HEK293T (cell line): ENCODE measurements at regions not wholly inside any gene's neighbourhood (a gene's known extent, or its start where the extent isn't known, plus 50 kb on each side); places are given as distances from the start of the nearest gene placed in this dataset.

Experiments used
- CTCF ChIA-PET: fragments of 350-600 bp; formaldehyde crosslinking; extraction: SDS; loops from one replicate; lab custom pipeline; 2021; ENCODE audit warnings: antibody characterized with exemption, inconsistent platforms; lab: Yijun Ruan, JAX
- POLR2A ChIA-PET: fragments of 350-600 bp; formaldehyde crosslinking; extraction: SDS; loops from one replicate; lab custom pipeline; 2020; ENCODE audit warnings: antibody characterized with exemption, inconsistent platforms; lab: Yijun Ruan, JAX
- DNase-seq: peaks from one replicate; pipeline ENCODE4 v3.0.0; 2012; ENCODE audit warnings: mixed read lengths; ENCODE audit errors: extremely low spot score
- ARNT ChIP-seq: fragments of 450-650 bp; IDR thresholded peaks from 2 replicates; pipeline ENCODE4 v1.6.1; 2017; ENCODE audit warnings: mild to moderate bottlenecking
- BHLHE40 ChIP-seq: fragments of 450-650 bp; IDR thresholded peaks from 2 replicates; pipeline ENCODE4 v1.6.1; 2016; ENCODE audit warnings: mild to moderate bottlenecking, moderate library complexity, borderline replicate concordance
- CTBP1 ChIP-seq: fragments of 450-650 bp; IDR thresholded peaks from 2 replicates; pipeline ENCODE4 v1.6.1; 2016; ENCODE audit warnings: borderline replicate concordance
- ELF4 ChIP-seq: fragments of 450-650 bp; IDR thresholded peaks from 2 replicates; pipeline ENCODE4 v1.6.1; 2017; ENCODE audit warnings: antibody characterized with exemption
- FOXA1 ChIP-seq: fragments of 450-650 bp; IDR thresholded peaks from 2 replicates; pipeline ENCODE4 v1.6.1; 2016; ENCODE audit warnings: mild to moderate bottlenecking
- FOXK2 ChIP-seq: fragments of 450-650 bp; IDR thresholded peaks from 2 replicates; pipeline ENCODE4 v1.6.1; 2016; ENCODE audit warnings: mild to moderate bottlenecking
- FOXM1 ChIP-seq: fragments of 450-650 bp; IDR thresholded peaks from 2 replicates; pipeline ENCODE4 v1.6.1; 2017; ENCODE audit warnings: mild to moderate bottlenecking, borderline replicate concordance
- HDGF ChIP-seq: fragments of 450-650 bp; IDR thresholded peaks from 2 replicates; pipeline ENCODE4 v1.6.1; 2017; ENCODE audit warnings: antibody characterized with exemption, borderline replicate concordance
- L3MBTL2 ChIP-seq: fragments of 450-650 bp; conservative IDR thresholded peaks from 2 replicates; pipeline ENCODE4 v1.6.1; 2016; ENCODE audit warnings: mild to moderate bottlenecking
- LEF1 ChIP-seq: fragments of 450-650 bp; IDR thresholded peaks from 2 replicates; pipeline ENCODE4 v1.6.1; 2017; ENCODE audit warnings: mild to moderate bottlenecking, borderline replicate concordance
- NFRKB ChIP-seq: fragments of 450-650 bp; IDR thresholded peaks from 2 replicates; pipeline ENCODE4 v1.6.1; 2016; ENCODE audit warnings: mild to moderate bottlenecking, moderate library complexity
- SP1 ChIP-seq: fragments of 450-650 bp; IDR thresholded peaks from 2 replicates; pipeline ENCODE4 v1.6.1; 2017
- SUZ12 ChIP-seq: fragments of 450-650 bp; IDR thresholded peaks from 2 replicates; pipeline ENCODE4 v1.6.1; 2016; ENCODE audit warnings: mild to moderate bottlenecking
- TARDBP ChIP-seq: fragments of 450-650 bp; IDR thresholded peaks from 2 replicates; pipeline ENCODE4 v1.6.1; 2016
- ZNF384 ChIP-seq: fragments of 450-650 bp; IDR thresholded peaks from 2 replicates; pipeline ENCODE4 v1.6.1; 2016
- TF ChIP-seq, protein P1 (sequence below): fragments of 450-650 bp; IDR thresholded peaks from 2 replicates; pipeline ENCODE4 v1.6.1; 2016

DNA sequence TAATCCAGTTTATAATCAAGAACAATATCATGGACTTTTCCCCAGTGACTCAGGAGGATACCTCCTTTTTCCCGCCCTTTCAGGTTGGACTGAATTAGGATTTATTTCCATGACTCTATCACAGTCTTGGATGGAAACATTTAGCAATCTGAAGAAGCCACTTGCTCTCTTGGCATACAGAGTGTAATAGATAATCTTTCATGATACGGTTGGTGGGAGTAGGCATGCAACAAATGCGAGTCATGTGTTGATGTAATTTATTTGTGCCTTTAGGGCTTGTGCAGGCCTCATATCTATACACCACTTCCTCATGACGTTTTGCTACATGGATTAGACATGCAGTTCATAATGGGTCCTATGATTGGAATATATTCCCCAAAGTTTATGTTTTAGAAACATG lies 54.2 kb upstream of the MCTP2 start:
- ChIA-PET POLR2A (no interaction called here), CTCF (no interaction called here)
- TF ChIP-seq FOXA1 = no peak
- no peak for TF ChIP-seq ELF4
- no peak for TF ChIP-seq HDGF
- TF ChIP-seq NFRKB = no peak
- TF ChIP-seq FOXM1 = no peak
- no peak for TF ChIP-seq BHLHE40
- TF ChIP-seq FOXK2 = no peak
- no peak for TF ChIP-seq LEF1
- TF ChIP-seq ARNT = no peak
- TF ChIP-seq, protein P1, sequence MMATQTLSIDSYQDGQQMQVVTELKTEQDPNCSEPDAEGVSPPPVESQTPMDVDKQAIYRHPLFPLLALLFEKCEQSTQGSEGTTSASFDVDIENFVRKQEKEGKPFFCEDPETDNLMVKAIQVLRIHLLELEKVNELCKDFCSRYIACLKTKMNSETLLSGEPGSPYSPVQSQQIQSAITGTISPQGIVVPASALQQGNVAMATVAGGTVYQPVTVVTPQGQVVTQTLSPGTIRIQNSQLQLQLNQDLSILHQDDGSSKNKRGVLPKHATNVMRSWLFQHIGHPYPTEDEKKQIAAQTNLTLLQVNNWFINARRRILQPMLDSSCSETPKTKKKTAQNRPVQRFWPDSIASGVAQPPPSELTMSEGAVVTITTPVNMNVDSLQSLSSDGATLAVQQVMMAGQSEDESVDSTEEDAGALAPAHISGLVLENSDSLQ = no peak
- TF ChIP-seq SUZ12 = no peak
- TF ChIP-seq TARDBP = no peak
- DNase-seq = no peak

DNA sequence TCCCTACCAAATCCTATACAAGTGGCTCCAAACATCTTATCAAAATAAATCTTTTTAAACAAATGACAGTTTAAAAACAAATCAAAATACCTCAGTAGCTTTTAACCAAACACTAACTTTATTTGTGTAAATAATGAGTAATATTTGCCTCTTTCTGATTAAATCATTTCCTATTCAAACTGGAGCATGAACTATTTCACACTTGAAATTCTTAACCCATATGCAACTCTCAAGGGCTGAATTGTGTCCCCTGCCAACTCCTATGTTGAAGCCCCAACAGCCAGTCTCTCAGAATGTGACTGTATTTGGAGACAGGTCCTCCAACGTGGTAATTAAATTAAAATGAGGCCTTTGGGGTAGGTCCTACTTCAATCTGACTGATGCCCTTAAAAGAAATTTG lies 55.9 kb upstream of the MCTP2 start:
- no peak for DNase-seq
- no peak for TF ChIP-seq FOXK2
- no peak for TF ChIP-seq ELF4
- no peak for TF ChIP-seq NFRKB
- TF ChIP-seq L3MBTL2 = no peak
- no peak for TF ChIP-seq HDGF
- TF ChIP-seq TARDBP = no peak
- no peak for TF ChIP-seq SUZ12
- POLR2A ChIA-PET = no interaction called here
- CTCF ChIA-PET = no interaction called here

DNA sequence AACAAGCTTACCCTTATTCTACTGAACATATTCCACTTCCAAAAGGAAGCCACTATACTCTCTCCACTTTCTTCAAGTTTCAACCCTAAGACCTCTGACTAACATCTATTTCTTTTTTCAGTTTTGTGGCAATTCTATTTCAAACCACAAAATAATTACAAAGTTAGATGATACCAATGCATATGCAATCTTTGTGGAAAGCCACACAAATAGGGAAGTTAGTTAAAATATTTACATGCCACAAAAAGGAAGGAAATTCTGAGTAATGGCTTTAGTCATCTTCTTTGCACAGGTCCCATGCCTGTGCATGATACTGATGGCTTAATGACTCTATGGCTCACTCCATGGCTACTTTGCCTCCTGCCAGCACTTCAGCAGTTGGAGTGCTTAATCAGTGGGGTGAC lies 57.0 kb upstream of the MCTP2 start:
- no peak for DNase-seq
- ChIA-PET POLR2A (no interaction called here), CTCF (interaction anchor here (0.7 to 1.7 kb wide), 2 partner anchors 10 to 149 kb away, joined by 4 to 5 read pairs; no protein-coding TSS in a partner anchor)
- TF ChIP-seq BHLHE40 (no peak), FOXA1 (no peak), SP1 (no peak), SUZ12 (no peak), ZNF384 (no peak), HDGF (no peak)

DNA sequence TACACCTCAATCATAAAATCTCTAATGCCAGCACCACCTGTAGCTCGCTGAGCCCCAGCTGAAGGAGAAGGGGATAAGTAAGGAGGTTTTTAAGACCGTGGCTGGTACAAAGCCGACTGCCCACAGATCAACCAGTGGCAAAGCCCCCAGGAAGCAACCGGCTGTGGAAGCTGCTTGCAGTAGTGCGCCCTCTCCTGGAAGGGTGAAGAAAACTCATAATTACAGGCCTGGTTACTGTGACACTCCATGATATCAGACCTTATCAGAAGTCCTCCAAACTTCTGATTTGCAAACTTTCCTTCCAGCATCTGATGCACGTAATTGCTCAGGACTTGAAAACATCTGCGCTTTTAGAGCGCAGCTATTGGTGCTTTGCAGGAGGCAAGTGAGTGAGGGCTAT lies 63.1 kb upstream of the MCTP2 start:
- ChIA-PET CTCF (no interaction called here), POLR2A (no interaction called here)
- peak; percentile 33 for DNase-seq
- TF ChIP-seq TARDBP (no peak), CTBP1 (no peak), FOXK2 (no peak), SUZ12 (no peak), FOXM1 (no peak), ARNT (no peak), ZNF384 (no peak), SP1 (no peak), L3MBTL2 (no peak), ELF4 (no peak), HDGF (no peak), BHLHE40 (no peak)
- TF ChIP-seq, protein P1 = no peak

DNA sequence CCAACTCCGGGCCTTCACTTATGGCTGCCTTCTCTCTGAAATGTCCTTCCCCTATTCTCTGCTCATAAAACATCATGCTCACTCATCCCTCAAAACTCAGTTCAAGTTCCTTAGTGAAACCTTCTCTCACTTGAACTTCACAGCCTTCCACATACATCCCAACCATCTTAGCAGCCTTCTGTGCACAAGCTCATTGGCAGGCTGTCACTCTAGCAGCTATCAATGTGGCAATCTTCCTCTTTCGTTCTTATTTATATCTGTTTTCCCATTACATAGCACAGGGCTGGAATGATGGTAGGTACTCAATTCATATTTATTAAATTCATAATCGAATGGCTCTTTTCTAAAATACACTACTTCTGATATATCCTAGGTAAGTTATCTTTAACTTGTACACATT lies 66.4 kb upstream of the MCTP2 start:
- POLR2A ChIA-PET = no interaction called here
- no peak for TF ChIP-seq FOXM1
- TF ChIP-seq TARDBP = no peak
- no peak for TF ChIP-seq NFRKB
- no peak for TF ChIP-seq CTBP1
- DNase-seq = no peak
- CTCF ChIA-PET = interaction anchor here (1.2 to 4.7 kb wide), 2 partner anchors 9 to 159 kb away, joined by 4 to 76 read pairs; no protein-coding TSS in a partner anchor

DNA sequence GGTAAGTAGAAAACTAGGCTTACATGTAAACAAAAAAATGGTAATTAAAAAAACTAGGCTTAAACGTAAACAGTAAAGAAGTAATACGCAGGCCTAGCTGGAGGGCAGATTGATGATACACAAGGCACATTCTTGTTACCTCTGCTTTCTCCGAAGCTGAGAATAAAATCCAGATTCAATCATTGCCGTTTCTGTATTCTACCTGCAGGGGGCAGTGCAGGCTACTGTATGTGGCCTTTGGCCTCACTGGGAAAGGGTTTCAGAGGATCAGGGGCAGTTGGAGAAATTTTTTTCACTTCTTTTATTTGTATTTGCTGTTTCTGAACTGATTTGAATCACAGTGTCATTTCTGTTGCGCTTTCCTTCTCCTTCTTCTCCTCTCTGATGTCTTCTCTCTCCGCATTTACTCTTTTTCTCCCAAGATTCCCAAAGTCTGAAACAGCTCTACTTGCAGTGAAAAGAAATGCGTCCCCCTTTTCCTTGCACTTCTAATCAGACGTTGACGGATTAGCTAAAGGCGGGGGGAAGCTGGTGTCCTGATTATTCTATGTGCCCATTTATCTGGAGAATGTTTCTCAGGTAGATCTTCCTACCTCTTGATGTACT lies 67.1 kb upstream of the MCTP2 start:
- POLR2A ChIA-PET = no interaction called here
- CTCF ChIA-PET = interaction anchor here (0.6 to 4.7 kb wide), 9 partner anchors 10 to 585 kb away, joined by 3 to 76 read pairs (median 3); no protein-coding TSS in a partner anchor
- peak; percentile 60 for DNase-seq
- no peak for TF ChIP-seq FOXM1
- no peak for TF ChIP-seq SUZ12
- TF ChIP-seq LEF1 = no peak
- TF ChIP-seq ZNF384 = 0 out of 2 replicates have a peak, but pooled peaks have one; percentile 16
- TF ChIP-seq ELF4 = no peak
- TF ChIP-seq TARDBP = no peak

DNA sequence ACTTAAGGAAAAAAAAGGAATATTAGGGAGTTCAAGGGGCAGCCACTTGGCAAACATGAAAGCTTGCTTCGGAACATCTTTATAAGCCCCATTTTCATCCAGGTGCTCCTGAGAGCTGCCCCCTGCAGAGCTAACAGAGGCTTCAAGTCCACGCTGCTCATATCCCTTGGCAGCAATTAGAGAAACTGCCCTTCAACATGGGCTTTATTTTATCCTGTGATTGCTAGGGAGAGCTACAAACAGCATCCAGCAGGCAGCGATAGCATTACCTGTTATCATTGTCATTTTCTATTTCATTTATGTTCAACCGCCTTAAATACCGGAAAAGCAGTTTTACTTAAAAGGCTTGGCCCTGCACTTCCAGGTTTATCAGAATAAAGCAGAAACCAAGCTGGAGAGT lies 68.4 kb upstream of the MCTP2 start:
- ChIA-PET POLR2A (no interaction called here), CTCF (interaction anchor here (1.0 to 4.7 kb wide), 3 partner anchors 8 to 252 kb away, joined by 3 to 76 read pairs (median 5); no protein-coding TSS in a partner anchor)
- TF ChIP-seq FOXA1 (no peak), BHLHE40 (no peak), LEF1 (no peak), ARNT (no peak), NFRKB (no peak), L3MBTL2 (no peak), CTBP1 (no peak), FOXM1 (no peak), HDGF (no peak), TARDBP (no peak), ZNF384 (no peak), ELF4 (no peak), FOXK2 (no peak), SP1 (no peak)
- TF ChIP-seq, protein P1 = no peak
- DNase-seq = no peak
